ENCODE measurements at regions not wholly inside any gene's neighbourhood (a gene's known extent, or its start where the extent isn't known, plus 50 kb on each side); places are given as distances from the start of the nearest gene placed in this dataset.

- TF ChIP-seq SIN3A (conservative IDR thresholded peaks at IDR 0.05 in 1 of 2, IDR thresholded peaks at IDR 0.05 in 1 of 2; ENCODE audit: low read depth in 1 of 2, low read length in 2 of 2) (no peak), CEBPB (IDR thresholded peaks at IDR 0.05; ENCODE audit: low read depth, low read length) (no peak)
Measured at GRCh38 chr2:6079405-6079804, 387.2 kb downstream of the SOX11 start (continued).

All from H1 (cell line).